GM18861 (cell line): ENCODE measurements at regions not wholly inside any gene's neighbourhood (a gene's known extent, or its start where the extent isn't known, plus 50 kb on each side); places are given as distances from the start of the nearest gene placed in this dataset.

Source experiments
- ATAC-seq: cut with Tn5 transposase; IDR thresholded peaks from one replicate; pipeline ENCODE4 v1.9.1; 2021; ENCODE audit not compliant: unreplicated experiment

DNA sequence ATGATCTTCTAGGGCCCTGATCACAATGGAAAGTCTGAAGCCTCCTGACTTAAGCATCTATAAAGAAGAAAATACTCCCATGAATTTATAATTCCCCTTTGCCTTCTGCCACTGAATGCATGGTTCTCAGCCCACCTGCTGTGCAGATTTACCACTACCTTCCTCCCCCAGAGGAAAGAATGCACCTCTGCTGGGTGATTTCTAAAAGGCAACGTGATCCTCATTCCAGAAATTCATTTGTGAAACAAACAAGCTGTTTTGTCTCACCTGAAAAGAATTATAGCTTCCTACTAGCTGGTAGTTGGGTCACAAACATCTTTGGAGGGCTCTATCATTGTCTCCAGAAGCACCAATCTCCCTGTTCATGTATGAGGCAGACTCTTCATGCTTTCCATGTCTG, 320.2 kb downstream of the CDC14C start:
- no peak for ATAC-seq

DNA sequence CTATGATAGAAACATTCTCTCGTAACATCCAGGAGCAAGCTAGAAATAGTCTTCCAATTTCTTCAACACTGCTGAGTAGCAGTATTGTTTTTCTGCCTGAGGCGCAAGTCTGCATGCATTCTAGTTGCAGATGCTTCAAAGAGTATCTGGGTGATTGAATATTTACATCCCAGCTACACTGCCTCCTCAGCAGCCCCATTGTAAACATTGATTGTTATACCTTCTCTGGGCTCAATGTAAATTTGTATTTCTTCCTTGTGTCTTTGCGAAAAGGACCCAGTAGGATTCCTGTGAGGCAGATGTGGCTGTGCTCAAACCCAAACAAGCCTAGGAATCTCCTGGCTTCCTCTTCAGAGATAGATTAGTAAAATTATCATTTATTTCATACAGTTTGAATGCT, 320.7 kb downstream of the CDC14C start:
- ATAC-seq: no peak

DNA sequence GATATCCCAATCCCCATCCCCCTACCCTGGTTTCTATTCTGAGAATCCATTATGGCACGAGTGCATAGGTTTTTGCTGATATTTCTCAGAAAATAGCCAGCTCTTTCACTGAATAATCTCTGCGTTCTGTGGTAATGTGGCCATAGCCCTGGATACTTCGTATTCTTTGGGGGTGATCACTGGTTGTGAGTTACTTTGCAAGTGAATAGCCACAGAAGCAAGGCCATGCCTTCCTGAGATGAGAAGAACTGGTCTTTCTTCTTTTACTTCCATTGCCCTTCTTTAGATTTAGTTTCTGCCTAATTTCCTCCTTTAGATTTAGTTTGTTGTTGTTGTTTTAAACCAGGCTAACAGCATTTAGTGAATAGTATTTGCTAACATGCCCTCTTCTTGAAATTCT, 323.4 kb downstream of the CDC14C start:
- ATAC-seq: no peak

GRCh38 chr7:49255054-49255453, 330.7 kb downstream of the CDC14C start:
- ATAC-seq: no peak

- no peak for ATAC-seq
These were observed 336.2 kb downstream of the CDC14C start for GRCh38 chr7:49260538-49260937.

DNA sequence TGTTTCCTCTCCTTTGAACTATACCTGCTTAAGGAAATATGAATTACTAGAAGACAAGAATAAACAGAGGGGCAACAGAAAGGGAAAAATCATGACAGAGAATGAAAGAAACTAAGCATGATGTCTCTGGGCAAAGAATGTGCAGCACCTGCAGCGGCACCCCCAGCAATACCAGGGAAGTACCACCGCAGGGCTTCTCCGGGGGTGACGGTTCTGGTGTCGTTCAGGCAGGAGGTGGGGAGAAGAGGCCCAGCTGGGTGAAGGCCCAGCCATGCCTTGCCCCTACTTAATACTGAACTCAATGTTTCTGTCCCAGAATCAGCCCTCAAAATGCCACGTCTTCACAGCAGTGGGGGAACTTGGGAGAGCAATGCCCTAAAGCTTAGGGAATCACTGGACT, 337.6 kb downstream of the CDC14C start:
- no peak for ATAC-seq

DNA sequence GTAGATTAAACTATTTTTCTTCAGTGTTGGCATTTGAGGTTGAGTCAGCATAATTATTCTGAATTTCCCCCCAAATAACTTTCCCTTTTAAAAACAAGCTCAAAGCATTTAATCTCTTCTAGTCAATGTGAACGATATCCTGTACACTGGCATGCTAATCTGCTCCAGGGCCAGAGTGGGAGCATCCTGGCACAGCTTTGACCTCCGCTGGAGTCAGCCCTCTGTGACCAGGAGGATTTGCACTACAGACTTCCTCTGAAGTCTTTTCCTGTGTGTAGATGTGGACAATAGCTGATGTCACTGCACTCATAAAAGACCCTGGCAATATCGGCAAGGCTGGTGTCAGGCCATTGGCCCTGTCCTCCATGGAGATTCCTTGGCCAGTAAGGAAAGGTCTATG, 340.2 kb downstream of the CDC14C start:
- ATAC-seq: no peak

- no peak for ATAC-seq
These were observed 349.6 kb downstream of the CDC14C start for GRCh38 chr7:49273897-49274296.

DNA sequence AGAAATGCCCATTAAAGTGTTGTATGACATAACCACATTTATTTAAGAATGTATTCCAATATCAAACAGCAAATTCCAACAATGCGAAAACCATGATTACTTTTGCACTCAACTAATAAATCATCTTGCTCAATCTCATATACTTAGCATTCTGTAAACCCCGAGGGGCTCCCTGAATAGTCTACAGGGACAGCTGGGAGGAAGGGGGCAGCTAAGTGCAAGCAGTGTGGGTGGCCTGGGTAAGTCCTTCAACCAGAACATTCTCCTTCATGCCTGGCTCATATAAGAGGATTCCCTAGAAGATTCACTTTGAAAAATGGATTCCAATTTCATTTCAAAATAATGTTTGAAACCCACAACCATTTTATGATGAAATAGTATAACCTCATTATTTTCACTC, 355.5 kb downstream of the CDC14C start:
- ATAC-seq: no peak

DNA sequence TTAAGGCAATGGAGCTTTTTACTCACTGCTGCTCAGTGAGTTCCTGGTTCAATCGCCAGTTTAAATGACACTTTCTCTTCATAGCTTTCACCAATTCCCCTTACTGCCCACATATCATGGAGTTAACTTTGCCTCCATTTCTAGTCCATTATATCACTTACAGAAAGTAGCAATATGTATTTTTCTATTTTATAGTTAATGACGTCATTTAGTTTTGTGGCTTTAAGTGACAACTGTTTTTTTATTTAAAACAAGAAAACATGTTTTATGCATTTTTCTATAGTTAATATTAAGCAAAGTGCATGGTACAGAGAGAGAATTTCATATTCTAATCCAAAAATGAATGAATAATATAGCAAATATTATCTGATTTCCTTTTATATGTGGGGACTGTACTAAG, 363.3 kb downstream of the CDC14C start:
- no peak for ATAC-seq

GRCh38 chr7:49294611-49295010, 370.3 kb downstream of the CDC14C start:
- no peak for ATAC-seq

GRCh38 chr7:49295146-49295545, 370.8 kb downstream of the CDC14C start:
- no peak for ATAC-seq

DNA sequence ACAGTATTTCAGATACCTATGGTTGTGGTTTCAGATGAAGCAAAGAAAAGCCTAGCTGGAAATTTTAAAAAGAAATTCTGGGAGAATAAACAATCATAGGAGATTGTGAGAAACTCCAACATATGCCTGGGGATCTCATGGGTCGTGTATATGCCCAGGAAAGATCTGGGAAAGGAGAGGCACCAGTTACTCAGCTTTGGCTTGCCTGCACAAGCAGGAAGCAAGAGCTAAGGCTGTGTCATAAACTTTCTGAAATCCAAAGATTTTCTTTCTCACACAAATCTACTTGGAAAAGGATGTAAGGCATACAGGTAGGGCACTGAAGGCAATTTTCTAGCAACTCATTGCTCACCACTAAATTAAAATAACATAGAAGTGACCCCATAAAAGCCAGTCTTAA, 373.6 kb downstream of the CDC14C start:
- ATAC-seq: no peak

GRCh38 chr7:49308787-49309186, 384.4 kb downstream of the CDC14C start:
- ATAC-seq: no peak

GRCh38 chr7:49320083-49320482, 395.7 kb downstream of the CDC14C start:
- no peak for ATAC-seq

GRCh38 chr7:49321843-49322242, 397.5 kb downstream of the CDC14C start:
- no peak for ATAC-seq

DNA sequence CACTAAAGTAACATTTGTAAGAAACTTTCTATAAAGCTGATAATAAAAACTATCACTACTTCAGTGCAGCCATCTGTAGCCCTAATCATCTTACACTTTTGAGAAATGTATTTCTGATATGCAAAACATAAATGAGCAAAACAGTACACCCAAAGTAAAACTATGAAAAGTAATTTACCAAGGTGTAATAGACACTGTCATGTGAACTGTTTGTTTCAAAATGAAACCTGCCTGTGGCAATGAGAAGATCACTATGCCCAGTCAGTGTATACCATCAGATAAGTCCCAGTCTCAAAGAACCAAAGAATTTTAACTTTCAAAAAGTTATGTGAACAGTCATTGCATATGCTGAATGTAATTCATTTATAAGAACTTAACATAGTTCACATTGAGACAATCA, 398.1 kb downstream of the CDC14C start:
- ATAC-seq: no peak

DNA sequence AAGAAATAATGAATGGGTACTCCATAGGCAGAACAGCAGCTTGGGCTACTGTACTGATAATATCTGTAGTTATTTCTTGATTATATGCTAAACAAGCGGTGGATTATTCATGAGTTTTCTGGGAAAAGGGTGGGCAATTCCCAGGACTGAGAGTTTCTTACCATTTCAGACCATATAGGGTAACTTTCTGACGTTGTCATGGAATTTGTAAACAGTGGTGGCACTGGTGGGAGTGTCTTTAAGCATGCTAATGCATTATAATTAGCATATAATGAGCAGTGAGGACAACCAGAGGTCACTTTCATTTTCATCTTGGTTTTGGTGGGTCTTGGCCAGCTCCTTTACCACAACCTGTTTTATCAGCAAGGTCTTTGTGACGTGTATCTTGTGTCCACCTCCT, 399.7 kb downstream of the CDC14C start:
- ATAC-seq: no peak

DNA sequence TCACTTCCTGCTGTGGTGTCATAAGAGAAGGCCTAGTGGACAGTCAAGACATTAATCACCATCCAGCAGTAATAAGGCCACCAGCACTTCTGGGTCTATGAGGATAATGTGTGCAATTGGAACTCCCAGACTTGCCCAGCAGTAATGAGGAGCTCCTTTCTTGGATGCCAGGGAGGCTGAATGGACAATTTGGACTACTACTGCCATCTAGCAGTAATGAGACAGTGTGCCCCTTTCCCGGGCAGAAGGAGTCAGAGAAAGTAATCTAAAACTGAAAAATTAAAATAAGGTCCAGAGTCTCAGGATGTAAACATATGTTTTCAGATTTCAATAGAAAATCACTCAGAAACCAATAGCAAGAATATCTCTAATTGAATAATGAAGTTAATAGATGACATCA, 400.4 kb downstream of the CDC14C start:
- no peak for ATAC-seq

GRCh38 chr7:49325571-49325970, 401.2 kb downstream of the CDC14C start:
- no peak for ATAC-seq

DNA sequence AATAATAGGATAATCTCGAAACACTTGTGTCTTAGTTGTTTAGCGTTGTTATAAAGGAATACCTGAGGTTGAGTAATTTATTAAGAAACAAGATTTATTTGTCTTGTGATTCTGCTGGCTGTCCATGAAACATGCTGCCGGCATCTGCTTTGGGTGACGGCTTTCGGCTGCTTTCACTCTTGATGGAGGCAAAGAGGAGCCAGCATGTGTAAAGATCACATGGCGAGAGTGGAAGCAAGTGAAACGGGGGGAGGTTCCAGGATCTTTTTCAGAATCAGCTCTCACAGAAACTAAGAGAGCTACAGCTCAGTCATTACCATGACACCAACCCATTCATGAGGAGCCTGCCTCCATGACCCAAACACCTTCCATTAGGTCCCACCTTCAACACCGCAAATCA, 402.8 kb downstream of the CDC14C start:
- ATAC-seq: no peak

DNA sequence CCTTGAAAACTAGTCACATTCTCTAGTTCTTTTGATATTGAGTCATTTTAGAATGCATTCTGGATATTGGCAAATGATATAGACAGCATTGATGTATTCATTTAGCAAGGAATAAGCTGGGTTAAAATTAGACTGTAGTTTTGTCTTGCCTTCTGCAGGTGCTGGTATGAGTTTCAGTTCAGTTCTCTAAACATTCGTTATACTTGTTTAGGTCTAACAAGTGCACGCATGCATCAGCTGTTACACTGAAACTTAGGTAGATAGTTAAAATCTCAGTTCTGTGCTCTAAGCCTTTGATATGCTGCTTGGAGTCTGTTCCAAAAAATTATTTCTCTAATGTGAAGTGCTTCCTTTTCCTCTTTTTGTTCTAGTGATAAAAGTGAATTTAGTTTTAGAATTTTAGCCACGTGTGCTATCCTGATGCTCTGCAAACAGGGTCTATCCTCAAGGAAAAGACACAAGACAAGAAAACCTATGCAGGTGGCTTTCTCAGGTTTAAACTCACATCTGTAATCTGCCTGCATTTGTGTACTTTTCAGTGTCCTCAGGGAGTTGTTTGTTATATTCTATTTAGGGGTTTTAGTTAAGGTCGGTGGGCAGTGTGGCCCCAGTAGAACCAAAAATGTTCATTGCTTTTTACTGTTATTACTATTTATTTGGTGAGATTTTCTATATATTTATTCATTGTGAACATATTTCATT, 409.0 kb downstream of the CDC14C start:
- no peak for ATAC-seq

DNA sequence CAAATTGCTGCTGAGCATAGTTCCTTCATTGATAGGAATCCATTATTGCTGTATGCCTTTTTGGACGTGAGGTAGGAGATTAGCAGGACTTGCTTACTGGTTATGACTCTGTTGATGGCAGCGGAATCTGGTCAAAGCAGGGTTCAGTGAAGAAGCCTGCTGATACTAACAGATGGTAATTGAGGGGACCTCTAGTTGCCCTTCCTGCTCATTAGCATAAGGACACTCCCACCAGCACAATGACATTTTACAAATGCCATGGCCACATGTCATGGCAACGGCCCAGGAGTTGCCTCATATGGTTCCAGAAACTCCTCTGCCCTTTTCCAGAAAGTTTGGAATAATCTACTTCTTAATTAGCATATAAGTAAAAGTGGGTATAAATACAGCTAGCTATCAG, 417.5 kb downstream of the CDC14C start:
- ATAC-seq: no peak
